ENCODE measurements at regions not wholly inside any gene's neighbourhood (a gene's known extent, or its start where the extent isn't known, plus 50 kb on each side); places are given as distances from the start of the nearest gene placed in this dataset.
A peak's percentile ranks its signal among the peaks of the same experiment; 100 is the strongest.

DNA sequence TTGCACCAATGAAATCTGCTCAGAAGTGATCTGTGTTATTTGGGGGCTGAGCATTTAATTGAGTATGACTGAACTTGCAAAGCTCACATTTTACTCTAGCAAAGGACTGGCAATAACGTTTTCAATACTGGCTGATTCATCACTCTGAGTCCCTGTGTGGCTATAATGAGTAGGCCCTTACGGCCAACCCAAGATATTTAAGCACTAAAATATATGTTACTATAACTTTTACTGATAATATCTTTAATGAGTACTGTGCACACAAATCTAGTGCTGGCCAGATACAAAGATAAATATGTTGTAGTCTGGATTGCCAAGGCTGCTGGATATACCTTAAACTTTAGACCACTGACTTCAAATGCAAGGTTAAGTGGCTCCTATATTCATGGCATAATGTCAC lies 436.4 kb upstream of the KCNMB2 start:
- Histone ChIP-seq H3K9me2 (ENCODE audit: insufficient read depth, low read length) (no peaks in the 10 kb centered on the region), H2AFZ (ENCODE audit: low read depth, low read length) (no peak overlapping the region), H3K4me2 (ENCODE audit: low read length) (no peak overlapping the region)

DNA sequence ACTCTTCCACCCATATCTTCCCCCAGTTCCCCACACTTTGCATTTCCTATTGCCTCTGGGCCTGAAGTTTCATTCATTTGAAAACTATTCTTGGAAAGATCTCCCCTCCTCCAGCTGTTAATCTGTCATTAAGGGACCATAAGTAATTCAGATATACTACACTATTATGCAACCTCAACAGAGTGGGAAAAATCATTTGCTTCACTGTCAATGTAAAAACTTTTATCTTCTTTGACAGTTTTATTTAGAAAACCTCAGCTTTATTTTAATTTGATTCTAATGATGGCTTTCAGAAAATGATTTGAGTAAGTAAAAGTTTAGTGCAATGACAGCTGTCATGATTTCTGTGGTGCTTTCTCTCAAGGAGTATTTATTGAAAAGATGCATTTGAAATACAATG lies 435.3 kb upstream of the KCNMB2 start:
- H3K27ac ChIP-seq (ENCODE audit: low read length): peak overlapping the region; percentile 31
- no peaks in the 10 kb centered on the region for H3F3A ChIP-seq (ENCODE audit: insufficient read depth, low read length, poor library complexity, severe bottlenecking)
- TF ChIP-seq, protein P1, sequence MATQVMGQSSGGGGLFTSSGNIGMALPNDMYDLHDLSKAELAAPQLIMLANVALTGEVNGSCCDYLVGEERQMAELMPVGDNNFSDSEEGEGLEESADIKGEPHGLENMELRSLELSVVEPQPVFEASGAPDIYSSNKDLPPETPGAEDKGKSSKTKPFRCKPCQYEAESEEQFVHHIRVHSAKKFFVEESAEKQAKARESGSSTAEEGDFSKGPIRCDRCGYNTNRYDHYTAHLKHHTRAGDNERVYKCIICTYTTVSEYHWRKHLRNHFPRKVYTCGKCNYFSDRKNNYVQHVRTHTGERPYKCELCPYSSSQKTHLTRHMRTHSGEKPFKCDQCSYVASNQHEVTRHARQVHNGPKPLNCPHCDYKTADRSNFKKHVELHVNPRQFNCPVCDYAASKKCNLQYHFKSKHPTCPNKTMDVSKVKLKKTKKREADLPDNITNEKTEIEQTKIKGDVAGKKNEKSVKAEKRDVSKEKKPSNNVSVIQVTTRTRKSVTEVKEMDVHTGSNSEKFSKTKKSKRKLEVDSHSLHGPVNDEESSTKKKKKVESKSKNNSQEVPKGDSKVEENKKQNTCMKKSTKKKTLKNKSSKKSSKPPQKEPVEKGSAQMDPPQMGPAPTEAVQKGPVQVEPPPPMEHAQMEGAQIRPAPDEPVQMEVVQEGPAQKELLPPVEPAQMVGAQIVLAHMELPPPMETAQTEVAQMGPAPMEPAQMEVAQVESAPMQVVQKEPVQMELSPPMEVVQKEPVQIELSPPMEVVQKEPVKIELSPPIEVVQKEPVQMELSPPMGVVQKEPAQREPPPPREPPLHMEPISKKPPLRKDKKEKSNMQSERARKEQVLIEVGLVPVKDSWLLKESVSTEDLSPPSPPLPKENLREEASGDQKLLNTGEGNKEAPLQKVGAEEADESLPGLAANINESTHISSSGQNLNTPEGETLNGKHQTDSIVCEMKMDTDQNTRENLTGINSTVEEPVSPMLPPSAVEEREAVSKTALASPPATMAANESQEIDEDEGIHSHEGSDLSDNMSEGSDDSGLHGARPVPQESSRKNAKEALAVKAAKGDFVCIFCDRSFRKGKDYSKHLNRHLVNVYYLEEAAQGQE (IDR thresholded peaks at IDR 0.05; ENCODE audit: borderline replicate concordance): no peak
- TF ChIP-seq SMC3 (conservative IDR thresholded peaks at IDR 0.05; ENCODE audit: poor library complexity): no peak
- no peak for TF ChIP-seq TAF1 (IDR thresholded peaks at IDR 0.05; ENCODE audit: low read depth)
- TF ChIP-seq, protein P2, sequence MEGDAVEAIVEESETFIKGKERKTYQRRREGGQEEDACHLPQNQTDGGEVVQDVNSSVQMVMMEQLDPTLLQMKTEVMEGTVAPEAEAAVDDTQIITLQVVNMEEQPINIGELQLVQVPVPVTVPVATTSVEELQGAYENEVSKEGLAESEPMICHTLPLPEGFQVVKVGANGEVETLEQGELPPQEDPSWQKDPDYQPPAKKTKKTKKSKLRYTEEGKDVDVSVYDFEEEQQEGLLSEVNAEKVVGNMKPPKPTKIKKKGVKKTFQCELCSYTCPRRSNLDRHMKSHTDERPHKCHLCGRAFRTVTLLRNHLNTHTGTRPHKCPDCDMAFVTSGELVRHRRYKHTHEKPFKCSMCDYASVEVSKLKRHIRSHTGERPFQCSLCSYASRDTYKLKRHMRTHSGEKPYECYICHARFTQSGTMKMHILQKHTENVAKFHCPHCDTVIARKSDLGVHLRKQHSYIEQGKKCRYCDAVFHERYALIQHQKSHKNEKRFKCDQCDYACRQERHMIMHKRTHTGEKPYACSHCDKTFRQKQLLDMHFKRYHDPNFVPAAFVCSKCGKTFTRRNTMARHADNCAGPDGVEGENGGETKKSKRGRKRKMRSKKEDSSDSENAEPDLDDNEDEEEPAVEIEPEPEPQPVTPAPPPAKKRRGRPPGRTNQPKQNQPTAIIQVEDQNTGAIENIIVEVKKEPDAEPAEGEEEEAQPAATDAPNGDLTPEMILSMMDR (IDR thresholded peaks at IDR 0.05; ENCODE audit: poor library complexity, severe bottlenecking): no peak
- no peak for TF ChIP-seq EZH2 (IDR thresholded peaks at IDR 0.05; ENCODE audit: borderline replicate concordance, insufficient read depth, low read length, poor library complexity, severe bottlenecking)
- TF ChIP-seq RAD21 (conservative IDR thresholded peaks at IDR 0.05): no peak
- peak; percentile 74 for TF ChIP-seq EP300 (conservative IDR thresholded peaks at IDR 0.05; ENCODE audit: poor library complexity, severe bottlenecking)
- H3K4me2 ChIP-seq (ENCODE audit: low read length): no peak overlapping the region
- H2AFZ ChIP-seq (ENCODE audit: low read depth, low read length): no peak overlapping the region
- H3K9me2 ChIP-seq (ENCODE audit: insufficient read depth, low read length): no peaks in the 10 kb centered on the region
- no peaks in the 10 kb centered on the region for H3K36me3 ChIP-seq (ENCODE audit: insufficient read depth, low read length)
- H3K9me3 ChIP-seq (ENCODE audit: low read length): no peaks in the 10 kb centered on the region
- no peak overlapping the region for H3K9ac ChIP-seq (ENCODE audit: low read length)
- H3K27me3 ChIP-seq (ENCODE audit: insufficient read depth, low read depth, low read length): no peaks in the 10 kb centered on the region
- no peaks in the 10 kb centered on the region for H4K20me1 ChIP-seq (ENCODE audit: insufficient read depth)
- H3K4me3 ChIP-seq (ENCODE audit: low read length): no peak overlapping the region
- H3K79me2 ChIP-seq (replicated peaks; ENCODE audit: insufficient read depth, low read length): no peaks in the 10 kb centered on the region

More for the DNA sequence above, 436.4 kb upstream of the KCNMB2 start:
- H3K27me3 ChIP-seq (ENCODE audit: insufficient read depth, low read depth, low read length): no peaks in the 10 kb centered on the region
- H3F3A ChIP-seq (ENCODE audit: insufficient read depth, low read length, poor library complexity, severe bottlenecking): no peaks in the 10 kb centered on the region
- H3K9ac ChIP-seq (ENCODE audit: low read length): no peak overlapping the region
- no peak overlapping the region for H3K4me3 ChIP-seq (ENCODE audit: low read length)
- no peaks in the 10 kb centered on the region for H4K20me1 ChIP-seq (ENCODE audit: insufficient read depth)
- H3K9me3 ChIP-seq (ENCODE audit: low read length): peaks cover under 1% of the 10 kb centered on the region
- no peaks in the 10 kb centered on the region for H3K79me2 ChIP-seq (replicated peaks; ENCODE audit: insufficient read depth, low read length)
- TF ChIP-seq EP300 (conservative IDR thresholded peaks at IDR 0.05; ENCODE audit: poor library complexity, severe bottlenecking) (no peak), EZH2 (IDR thresholded peaks at IDR 0.05; ENCODE audit: borderline replicate concordance, insufficient read depth, low read length, poor library complexity, severe bottlenecking) (no peak), POLR2AphosphoS5 (IDR thresholded peaks at IDR 0.05) (no peak), TAF1 (IDR thresholded peaks at IDR 0.05; ENCODE audit: low read depth) (no peak), RAD21 (conservative IDR thresholded peaks at IDR 0.05) (no peak), SMC3 (conservative IDR thresholded peaks at IDR 0.05; ENCODE audit: poor library complexity) (no peak), MXI1 (conservative IDR thresholded peaks at IDR 0.05; ENCODE audit: poor library complexity, severe bottlenecking) (no peak)
- TF ChIP-seq, protein P1 (IDR thresholded peaks at IDR 0.05; ENCODE audit: borderline replicate concordance): no peak
- TF ChIP-seq, protein P2 (IDR thresholded peaks at IDR 0.05; ENCODE audit: poor library complexity, severe bottlenecking): no peak
- no peaks in the 10 kb centered on the region for H3K36me3 ChIP-seq (ENCODE audit: insufficient read depth, low read length)
- H3K27ac ChIP-seq (ENCODE audit: low read length): no peak overlapping the region

All from neural cell (in vitro differentiated cells).